ENCODE measurements at regions not wholly inside any gene's neighbourhood (a gene's known extent, or its start where the extent isn't known, plus 50 kb on each side); places are given as distances from the start of the nearest gene placed in this dataset.

GRCh38 chr6:20031342-20031741, 180.9 kb downstream of the MBOAT1 start:
- H3K9ac ChIP-seq (ENCODE audit: low read length): no peak overlapping the region
- H3K27me3 ChIP-seq (ENCODE audit: insufficient read depth, low read length): no peaks in the 10 kb centered on the region
- no peaks in the 10 kb centered on the region for H3K4me1 ChIP-seq (ENCODE audit: insufficient read depth, low read length, severe bottlenecking)
- no peaks in the 10 kb centered on the region for H3F3A ChIP-seq (ENCODE audit: insufficient read depth, low read length)
- H3K4me3 ChIP-seq (ENCODE audit: low read depth, low read length, poor library complexity, severe bottlenecking): no peak overlapping the region
- no peaks in the 10 kb centered on the region for H3K36me3 ChIP-seq (ENCODE audit: insufficient read depth, low read length)
- no peak overlapping the region for H3K4me2 ChIP-seq (ENCODE audit: low read length)
- H3K79me2 ChIP-seq (ENCODE audit: insufficient read depth, low read length): no peaks in the 10 kb centered on the region
- no peaks in the 10 kb centered on the region for H4K20me1 ChIP-seq (ENCODE audit: insufficient read depth, low read length)
- H3K9me3 ChIP-seq (ENCODE audit: low read length): no peaks in the 10 kb centered on the region
- H3K27ac ChIP-seq (ENCODE audit: low read depth, low read length, poor library complexity, severe bottlenecking): no peak overlapping the region
- TF ChIP-seq EZH2 (IDR thresholded peaks at IDR 0.05; ENCODE audit: borderline replicate concordance, low read length) (no peak), CTCF (IDR thresholded peaks at IDR 0.05; ENCODE audit: low read length) (no peak)
- no peak overlapping the region for H2AFZ ChIP-seq (ENCODE audit: low read length)
- no peaks in the 10 kb centered on the region for H3K9me2 ChIP-seq (ENCODE audit: low read depth, low read length)

GRCh38 chr6:20033697-20034407, 178.4 kb downstream of the MBOAT1 start:
- Histone ChIP-seq H3K36me3 (ENCODE audit: insufficient read depth, low read length) (no peaks in the 10 kb centered on the region), H3K9ac (ENCODE audit: low read length) (no peak overlapping the region), H3K79me2 (ENCODE audit: insufficient read depth, low read length) (no peaks in the 10 kb centered on the region), H3K4me3 (ENCODE audit: low read depth, low read length, poor library complexity, severe bottlenecking) (no peak overlapping the region), H3K9me3 (ENCODE audit: low read length) (no peaks in the 10 kb centered on the region), H3K27me3 (ENCODE audit: insufficient read depth, low read length) (no peaks in the 10 kb centered on the region), H3F3A (ENCODE audit: insufficient read depth, low read length) (no peaks in the 10 kb centered on the region), H2AFZ (ENCODE audit: low read length) (no peak overlapping the region), H4K20me1 (ENCODE audit: insufficient read depth, low read length) (no peaks in the 10 kb centered on the region), H3K27ac (ENCODE audit: low read depth, low read length, poor library complexity, severe bottlenecking) (no peak overlapping the region), H3K4me1 (ENCODE audit: insufficient read depth, low read length, severe bottlenecking) (no peaks in the 10 kb centered on the region), H3K9me2 (ENCODE audit: low read depth, low read length) (no peaks in the 10 kb centered on the region), H3K4me2 (ENCODE audit: low read length) (no peak overlapping the region)
- TF ChIP-seq EZH2 (IDR thresholded peaks at IDR 0.05; ENCODE audit: borderline replicate concordance, low read length) (no peak), CTCF (IDR thresholded peaks at IDR 0.05; ENCODE audit: low read length) (no peak)

DNA sequence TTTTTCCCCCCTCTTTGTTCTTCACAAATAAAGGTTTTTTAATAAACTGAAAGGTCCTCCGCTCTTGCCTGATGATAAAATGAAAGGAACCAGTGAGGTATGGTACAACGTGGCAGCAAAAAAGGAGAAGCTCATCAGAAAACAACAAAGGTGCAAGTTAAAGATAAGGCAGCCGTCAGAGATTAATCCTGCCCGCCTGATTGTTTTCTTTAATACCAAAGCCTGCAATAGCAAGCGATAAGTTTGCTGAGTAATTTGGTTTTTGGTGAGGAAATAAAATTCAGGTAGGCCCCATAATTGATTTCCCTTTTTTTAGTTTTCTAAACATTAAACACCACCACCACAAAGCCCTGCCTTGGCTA, 177.9 kb downstream of the MBOAT1 start:
- Histone ChIP-seq H3K4me3 (ENCODE audit: low read depth, low read length, poor library complexity, severe bottlenecking) (no peak overlapping the region), H3K27me3 (ENCODE audit: insufficient read depth, low read length) (no peaks in the 10 kb centered on the region), H3K9me2 (ENCODE audit: low read depth, low read length) (no peaks in the 10 kb centered on the region), H3K79me2 (ENCODE audit: insufficient read depth, low read length) (no peaks in the 10 kb centered on the region), H3K27ac (ENCODE audit: low read depth, low read length, poor library complexity, severe bottlenecking) (no peak overlapping the region), H2AFZ (ENCODE audit: low read length) (no peak overlapping the region), H4K20me1 (ENCODE audit: insufficient read depth, low read length) (no peaks in the 10 kb centered on the region), H3K9ac (ENCODE audit: low read length) (no peak overlapping the region), H3K4me2 (ENCODE audit: low read length) (no peak overlapping the region), H3K4me1 (ENCODE audit: insufficient read depth, low read length, severe bottlenecking) (no peaks in the 10 kb centered on the region), H3K9me3 (ENCODE audit: low read length) (no peaks in the 10 kb centered on the region), H3F3A (ENCODE audit: insufficient read depth, low read length) (no peaks in the 10 kb centered on the region), H3K36me3 (ENCODE audit: insufficient read depth, low read length) (no peaks in the 10 kb centered on the region)
- TF ChIP-seq EZH2 (IDR thresholded peaks at IDR 0.05; ENCODE audit: borderline replicate concordance, low read length) (no peak), CTCF (IDR thresholded peaks at IDR 0.05; ENCODE audit: low read length) (no peak)

Data from OCI-LY1 (cell line).